CD4-positive, alpha-beta T cell treated with Interleukin-15 for 1 hour (primary cell): ENCODE measurements at regions not wholly inside any gene's neighbourhood (a gene's known extent, or its start where the extent isn't known, plus 50 kb on each side); places are given as distances from the start of the nearest gene placed in this dataset.
"Not testable (repeated sequence)": the region's sequence is repeated elsewhere in the genome, so short reads cannot be mapped to it uniquely, and the experiment has no call there.

ENCODE experiments used
- DNase-seq: peaks from one replicate; pipeline ENCODE4 v3.0.0-alpha.2; 2020

DNA sequence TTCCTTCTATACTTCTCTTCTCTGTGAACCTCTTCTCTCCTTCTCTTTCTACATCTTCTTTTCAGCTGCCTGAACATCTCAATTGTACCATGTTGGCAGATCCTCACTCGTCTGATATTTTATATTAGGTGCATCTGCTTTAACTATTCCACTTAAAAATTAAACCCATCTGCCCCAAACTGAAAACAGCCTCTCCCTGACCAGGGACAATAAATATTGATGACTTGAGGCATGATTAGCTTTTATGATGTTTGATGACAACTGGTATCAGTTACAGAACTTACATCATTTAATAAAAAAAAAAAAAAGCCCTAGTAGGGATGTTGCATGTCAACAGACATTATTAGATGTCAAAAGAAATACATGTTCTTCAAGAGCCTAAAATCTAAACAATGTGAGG, 79.8 kb upstream of the HABP2 start:
- no peak for DNase-seq

DNA sequence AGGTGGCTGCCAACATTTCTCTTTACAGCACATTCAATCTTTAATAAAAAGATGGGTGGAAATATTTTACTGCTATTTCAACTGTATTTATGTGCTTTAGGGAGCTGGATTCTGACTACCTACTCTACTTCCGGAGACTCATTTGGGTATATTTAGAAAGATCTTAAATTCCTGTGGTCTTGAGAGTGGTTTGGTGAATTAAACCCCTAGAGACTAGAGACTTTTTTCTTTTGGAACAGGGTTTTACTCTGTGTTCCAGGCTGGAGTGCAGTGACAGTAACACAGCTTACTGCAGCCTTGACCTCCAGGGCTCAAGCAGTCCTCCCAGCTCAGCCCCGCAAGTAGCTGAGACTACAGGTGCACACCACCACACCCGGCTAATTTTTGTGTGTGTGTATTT, 79.0 kb upstream of the HABP2 start:
- DNase-seq, result no peak

GRCh38 chr10:113474752-113475151, 78.1 kb upstream of the HABP2 start:
- DNase-seq, result no peak

- DNase-seq, result no peak
Measured at GRCh38 chr10:113475381-113475807, 77.5 kb upstream of the HABP2 start.

GRCh38 chr10:113476191-113476590, 76.7 kb upstream of the HABP2 start:
- DNase-seq, result no peak

DNA sequence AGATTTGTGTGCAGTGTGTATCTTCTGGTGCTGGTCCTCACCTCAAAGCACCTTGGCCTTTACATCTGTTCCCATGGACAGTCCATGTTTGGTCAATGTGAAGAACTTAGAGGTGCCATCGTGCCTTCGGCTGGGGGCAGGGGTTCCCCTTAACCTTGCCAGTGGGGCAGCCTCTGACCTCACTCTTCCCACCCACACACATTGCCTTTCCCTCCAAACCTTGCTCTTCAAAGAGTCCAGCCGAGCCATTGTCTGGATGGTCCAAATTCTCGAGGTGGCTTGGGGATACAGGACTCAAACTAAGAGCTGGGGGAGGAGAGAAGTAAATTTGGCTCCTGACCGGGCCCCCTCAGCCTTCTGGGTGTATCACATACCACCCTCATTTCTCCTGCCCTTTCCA, 76.2 kb upstream of the HABP2 start:
- DNase-seq, result no peak

DNA sequence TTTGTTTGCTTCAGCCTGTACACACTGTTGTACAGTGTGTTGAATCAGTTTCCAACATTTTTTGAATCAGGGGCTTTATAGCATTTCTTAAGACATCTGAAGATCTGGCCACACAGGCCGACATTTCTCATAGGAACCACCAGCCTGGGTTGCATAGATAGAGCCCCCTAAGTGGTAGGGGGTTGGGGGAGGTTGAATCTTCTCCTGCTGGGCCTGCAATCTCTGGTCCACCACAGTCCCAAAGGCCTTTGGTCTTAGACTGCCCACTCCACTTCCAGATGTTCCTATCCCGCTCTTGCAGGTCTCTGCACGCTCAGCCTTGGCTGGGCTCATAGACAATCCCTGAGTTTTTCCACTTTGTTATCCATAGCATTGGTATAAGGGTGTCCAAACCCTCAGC, 75.4 kb upstream of the HABP2 start:
- no peak for DNase-seq

DNA sequence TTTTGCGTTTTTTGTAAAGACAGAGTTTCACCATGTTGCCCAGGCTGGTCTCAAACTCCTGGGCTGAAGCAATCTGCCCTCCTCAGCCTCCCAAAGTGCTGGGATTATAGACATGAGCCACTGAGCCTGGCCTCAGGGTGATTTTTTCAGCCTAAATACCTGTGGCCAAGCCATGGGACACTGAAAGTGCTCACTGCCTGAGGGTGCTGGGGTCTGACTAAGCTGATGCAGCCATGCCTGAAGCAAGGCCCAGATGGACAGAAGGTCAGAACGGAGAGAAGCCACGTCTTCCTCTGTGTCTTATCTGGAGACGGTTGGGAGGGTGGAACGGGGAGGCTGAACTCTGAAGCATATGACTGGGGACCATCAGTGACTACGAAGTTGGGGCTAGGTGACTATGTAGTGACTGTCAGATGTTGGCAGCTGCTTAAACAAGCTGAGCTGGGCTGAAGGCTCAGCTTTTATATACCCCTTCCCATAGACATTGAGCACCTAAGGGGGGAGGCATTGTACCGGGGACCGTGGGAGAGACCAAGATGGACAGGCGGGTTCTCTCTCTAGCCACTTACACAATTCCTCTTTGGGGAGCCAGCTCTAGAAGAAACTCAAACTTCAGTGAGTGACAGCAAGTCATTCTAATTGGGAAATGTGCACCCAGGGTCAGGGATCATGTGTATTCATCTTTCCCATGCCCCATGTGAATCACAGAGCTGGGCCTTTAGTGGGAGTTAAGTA, 73.3 kb upstream of the HABP2 start:
- DNase-seq, result no peak

DNA sequence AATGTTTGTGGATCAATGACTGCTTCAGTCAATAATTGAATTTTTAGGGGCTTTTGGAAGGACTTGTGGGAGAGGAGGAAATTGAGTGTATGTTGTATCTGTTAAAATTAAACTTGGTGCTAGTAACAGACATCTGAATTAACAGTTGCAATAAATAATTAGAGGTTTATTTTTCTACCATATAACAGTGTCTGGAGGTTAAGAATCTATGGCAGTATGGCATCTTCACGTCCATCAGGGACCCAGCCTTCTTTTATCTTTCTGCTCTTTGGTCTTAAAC, 72.8 kb upstream of the HABP2 start:
- no peak for DNase-seq

DNA sequence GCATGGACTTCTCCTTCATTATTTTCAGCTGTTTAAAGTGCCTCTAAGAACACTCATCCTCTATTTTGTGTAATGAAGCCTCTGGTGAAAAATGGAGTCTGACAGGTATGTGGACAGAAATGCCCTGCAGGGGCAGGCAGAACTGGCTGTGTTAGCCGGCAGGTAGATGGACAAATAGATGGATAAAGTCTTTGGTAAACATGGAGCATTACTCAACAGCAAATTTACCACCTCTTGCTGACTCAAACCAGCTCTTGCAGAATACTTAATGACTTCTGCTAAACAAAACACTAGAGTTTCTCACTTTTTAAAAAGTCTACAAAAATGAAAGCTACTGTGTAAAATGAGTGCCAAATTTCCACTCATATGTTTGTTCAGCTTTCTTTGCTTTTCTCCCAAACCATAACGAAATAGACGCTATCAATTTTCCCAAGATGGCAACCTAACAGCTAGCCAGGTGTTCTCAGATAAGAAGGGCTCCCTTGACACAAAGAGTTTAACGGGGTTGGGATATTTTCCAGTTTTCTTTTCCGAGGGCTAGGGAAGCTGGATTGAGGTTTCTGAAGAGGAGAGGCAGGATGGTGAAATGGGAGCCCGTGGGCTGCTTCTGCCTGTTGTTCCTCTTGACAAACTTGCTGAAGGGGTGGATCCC, 71.9 kb upstream of the HABP2 start:
- DNase-seq, result no peak

- no peak for DNase-seq
Measured at GRCh38 chr10:113484487-113484886, 68.4 kb upstream of the HABP2 start.

DNA sequence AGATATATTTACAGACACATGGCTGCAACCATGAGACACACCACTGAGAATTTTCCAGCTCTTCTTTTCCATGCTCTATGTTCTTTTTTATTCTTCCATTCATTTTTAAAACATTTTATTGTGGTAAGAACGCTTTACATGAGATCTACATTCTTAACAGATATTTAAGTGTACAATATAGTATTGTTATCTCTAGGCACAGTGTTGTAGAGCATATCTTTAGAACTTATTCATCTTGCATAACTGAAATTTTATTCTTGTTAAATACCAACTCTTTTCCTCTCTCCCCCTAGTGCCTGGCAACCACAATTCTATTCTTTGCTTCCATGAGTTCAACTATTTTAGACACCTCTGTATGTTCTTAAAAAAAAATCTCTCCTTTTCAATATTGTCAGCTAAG, 67.1 kb upstream of the HABP2 start:
- no peak for DNase-seq

DNA sequence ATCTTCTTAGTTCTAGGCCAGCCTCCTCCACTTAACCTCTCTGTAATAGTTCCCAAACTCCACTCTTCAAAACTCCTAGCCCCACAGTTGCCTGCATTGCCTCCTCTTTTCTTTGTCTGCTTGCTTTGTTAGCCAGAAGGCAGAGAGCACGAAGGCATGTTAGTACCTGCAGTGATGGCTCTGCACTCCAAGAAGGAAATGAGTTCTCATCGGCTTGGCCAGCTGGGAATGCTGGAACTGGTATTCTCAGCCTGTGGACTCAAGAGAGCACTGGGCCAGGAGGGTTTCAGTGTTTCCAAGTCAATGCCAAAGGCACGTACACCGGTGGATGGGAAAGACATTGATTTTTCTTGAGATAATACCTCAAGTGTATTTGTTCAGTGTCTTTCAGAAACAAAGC, 66.3 kb upstream of the HABP2 start:
- DNase-seq, result no peak

DNA sequence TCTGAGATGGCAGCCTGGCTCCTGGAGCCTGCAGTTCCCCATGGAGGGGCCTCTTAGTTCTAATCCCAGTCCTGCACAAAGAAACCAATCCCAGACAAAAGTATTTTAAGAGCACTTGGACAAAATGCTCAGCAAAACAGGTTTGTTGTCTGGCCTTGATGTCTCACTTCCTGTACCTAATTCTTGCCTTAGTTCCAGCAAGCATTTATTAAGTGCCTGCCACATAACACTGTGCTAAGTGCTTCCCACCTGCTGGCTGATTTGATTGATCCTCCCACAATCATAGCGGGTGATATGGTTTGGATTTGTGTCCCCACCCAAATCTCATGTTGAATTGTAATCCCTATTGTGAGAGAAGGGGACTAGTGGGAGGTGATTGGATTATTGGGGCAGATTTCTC, 65.7 kb upstream of the HABP2 start:
- DNase-seq, result no peak

DNA sequence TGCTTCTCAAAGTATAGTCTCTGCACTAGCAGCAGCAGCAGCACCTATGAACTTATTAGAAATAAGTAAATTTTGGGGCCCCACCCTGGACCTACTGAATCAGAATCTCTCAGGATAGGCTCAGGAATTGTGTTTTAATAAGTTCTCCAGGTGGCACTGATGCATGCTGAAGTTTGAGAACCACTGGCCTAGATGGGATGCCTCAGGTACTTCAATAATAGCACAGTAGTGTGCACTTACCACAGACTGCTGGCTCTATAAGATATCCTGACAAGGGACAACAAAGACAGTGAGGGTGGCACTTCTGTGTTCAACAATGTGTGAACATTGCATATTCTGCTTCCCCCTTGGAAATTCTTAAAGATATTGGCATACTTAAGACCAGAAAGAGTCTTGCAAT, 64.7 kb upstream of the HABP2 start:
- DNase-seq, result no peak

- not testable (repeated sequence) for DNase-seq
Measured at GRCh38 chr10:113489522-113489921, 63.3 kb upstream of the HABP2 start.

GRCh38 chr10:113491967-113492565, 60.8 kb upstream of the HABP2 start:
- no peak for DNase-seq

DNA sequence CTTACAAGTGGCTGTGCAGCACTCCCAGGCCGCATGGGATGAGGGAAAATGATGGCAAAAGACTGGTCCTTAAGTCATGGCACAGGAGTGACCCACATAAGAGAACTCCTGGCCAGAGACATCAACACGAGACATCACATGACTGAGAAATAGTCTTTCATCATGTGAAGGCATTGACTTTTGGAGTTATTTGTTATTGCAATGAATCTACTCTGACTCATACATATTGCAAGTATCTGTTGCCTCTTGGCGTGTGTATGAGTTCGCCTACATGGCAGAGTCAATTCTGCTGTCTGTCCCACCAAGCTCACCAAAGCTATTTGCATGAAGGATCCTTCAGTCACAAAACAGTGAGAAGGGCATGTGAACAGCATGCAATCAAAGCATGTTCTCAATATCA, 59.7 kb upstream of the HABP2 start:
- no peak for DNase-seq

- DNase-seq, result no peak
Measured at GRCh38 chr10:113493882-113494301, 59.0 kb upstream of the HABP2 start.

- no peak for DNase-seq
Measured at GRCh38 chr10:113494761-113495160, 58.1 kb upstream of the HABP2 start.

DNA sequence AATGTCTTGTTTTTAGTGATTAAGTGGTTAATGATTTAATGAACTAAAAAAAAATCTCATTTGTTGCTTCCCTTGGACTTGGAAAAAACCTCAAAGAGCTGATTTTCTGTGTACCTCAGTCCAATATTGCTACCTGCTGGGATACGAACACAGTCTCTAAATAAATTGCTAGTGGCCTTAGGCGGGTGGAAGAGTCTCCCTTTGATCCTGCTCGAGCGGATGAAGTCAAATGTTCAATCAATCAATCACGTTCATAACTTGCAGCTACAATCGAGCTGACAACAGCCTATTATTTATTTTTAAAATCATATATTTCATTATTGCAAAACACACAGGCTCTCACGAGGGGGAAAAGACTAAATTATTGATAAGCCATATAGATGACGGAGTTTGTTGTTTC, 57.3 kb upstream of the HABP2 start:
- DNase-seq, result no peak

GRCh38 chr10:113496111-113497109, 56.4 kb upstream of the HABP2 start:
- no peak for DNase-seq

DNA sequence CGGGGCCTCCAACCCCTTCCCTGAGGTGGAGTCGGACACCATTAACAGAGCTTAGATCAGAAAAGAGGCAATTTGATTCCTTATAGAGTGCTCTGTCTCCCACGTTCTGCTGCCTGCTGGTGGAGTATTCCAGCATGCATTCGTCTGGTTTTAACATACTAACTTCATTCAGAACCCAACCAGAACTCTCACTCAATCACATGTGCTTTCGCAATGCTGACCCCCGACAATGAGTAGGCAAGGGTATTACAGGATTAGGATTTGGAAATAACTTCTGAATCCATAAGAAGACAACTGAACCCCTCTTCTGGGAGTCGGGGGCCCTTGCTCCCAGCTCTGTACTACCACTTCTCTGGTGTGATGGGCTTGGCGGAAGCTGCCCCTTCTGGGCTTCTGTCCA, 55.7 kb upstream of the HABP2 start:
- no peak for DNase-seq
